Sigmoid colon (tissue), 6 donors: ENCODE measurements at regions not wholly inside any gene's neighbourhood (a gene's known extent, or its start where the extent isn't known, plus 50 kb on each side); places are given as distances from the start of the nearest gene placed in this dataset.

Experiments used
- DNase-seq: peaks from one replicate; pipeline ENCODE4 v3.0.0-alpha.2; 2019
- H3K27ac ChIP-seq, 4 donors: fragments of 200-600 bp; sonication (generic); one replicate each; pipeline ENCODE4 v1.5.1; 2016 to 2019; ENCODE audit warnings: mild to moderate bottlenecking in 1 of 4
- H3K27me3 ChIP-seq, 3 donors: fragments of 200-600 bp; sonication (generic); one replicate each; pipeline ENCODE4 v1.5.1; 2019; ENCODE audit warnings: mild to moderate bottlenecking in 1 of 3
- H3K36me3 ChIP-seq, 4 donors: fragments of 200-600 bp; sonication (generic); one replicate each; pipeline ENCODE4 v1.5.1; 2016 to 2019
- H3K4me1 ChIP-seq, 4 donors: fragments of 200-600 bp; sonication (generic); one replicate each; pipeline ENCODE4 v1.5.1; 2017 to 2019
- H3K4me3 ChIP-seq, 4 donors: fragments of 200-600 bp; sonication (generic); one replicate each; pipeline ENCODE4 v1.5.1; 2017 to 2019; ENCODE audit warnings: mild to moderate bottlenecking in 2 of 4, moderate library complexity in 1 of 4
- H3K9me3 ChIP-seq, 4 donors: fragments of 200-600 bp in 3 of 4; sonication (generic) in 3 of 4; one replicate each; pipeline versions ENCODE4 v1.5.1 to v1.6.1; 2013 to 2019
- EP300 ChIP-seq, 4 donors: sonication (generic); formaldehyde crosslinking; IDR thresholded peaks; one replicate each; pipeline ENCODE4 v1.6.1; 2017; ENCODE audit warnings: antibody characterized with exemption in 4 of 4
- POLR2A ChIP-seq, 2 donors: fragments of 450-650 bp; IDR thresholded peaks; one replicate each; pipeline ENCODE4 v1.6.1; 2016; ENCODE audit warnings: antibody characterized with exemption in 2 of 2, mild to moderate bottlenecking in 2 of 2, moderate library complexity in 2 of 2
- POLR2AphosphoS5 ChIP-seq, 4 donors: sonication (generic); formaldehyde crosslinking; IDR thresholded peaks; one replicate each; pipeline ENCODE4 v1.6.1; 2017; ENCODE audit warnings: antibody characterized with exemption in 4 of 4
- WGBS, 2 donors: extraction: QIAGEN DNeasy Blood & Tissue Kit; methylation state at CpG; one replicate each; pipeline ENCODE4 v1.1.7; 2013; 5-methylcytosine and 5-hydroxymethylcytosine counted together
- intact Hi-C: fragments of 100-400 bp; cut with DNase I; formaldehyde crosslinking; loops from one replicate; pipeline ENCODE4 v1.15.1; 2023
- TF ChIP-seq, protein P1 (sequence below), 4 experiments: fragments of 450-650 bp in 3 of 4; fragments of 200-600 bp in 1 of 4; IDR thresholded peaks; one replicate each; pipeline ENCODE4 v1.5.1; 2016 to 2019; ENCODE audit warnings: antibody characterized with exemption in 4 of 4, mild to moderate bottlenecking in 3 of 4, moderate library complexity in 2 of 4
- donor health status: healthy with polysubstance abuse.
- donor health status: healthy.

DNA sequence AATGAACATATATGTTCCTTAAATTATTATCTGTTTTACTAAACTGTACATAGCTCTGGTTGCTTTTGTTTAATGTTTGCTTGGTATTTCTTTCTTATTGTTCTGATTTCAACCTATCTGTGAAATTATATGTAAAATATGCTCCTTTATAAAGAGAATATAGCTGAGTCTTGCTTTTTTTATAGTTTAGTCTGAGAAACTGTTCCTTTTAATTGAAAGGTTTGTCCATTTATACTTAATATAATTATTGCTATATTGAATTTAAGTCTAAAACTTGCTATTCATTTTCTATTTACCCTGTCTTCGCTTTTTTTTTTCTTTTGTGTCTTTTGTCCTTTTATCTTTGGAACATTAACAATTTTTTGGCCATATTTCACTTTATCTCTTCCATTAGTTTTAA is 712.0 kb downstream of the MAT2B start:
- TF ChIP-seq POLR2A (IDR thresholded peaks at IDR 0.05) (no peak), EP300 (IDR thresholded peaks at IDR 0.05) (no peak), POLR2AphosphoS5 (IDR thresholded peaks at IDR 0.05) (no peak)
- TF ChIP-seq, protein P1, sequence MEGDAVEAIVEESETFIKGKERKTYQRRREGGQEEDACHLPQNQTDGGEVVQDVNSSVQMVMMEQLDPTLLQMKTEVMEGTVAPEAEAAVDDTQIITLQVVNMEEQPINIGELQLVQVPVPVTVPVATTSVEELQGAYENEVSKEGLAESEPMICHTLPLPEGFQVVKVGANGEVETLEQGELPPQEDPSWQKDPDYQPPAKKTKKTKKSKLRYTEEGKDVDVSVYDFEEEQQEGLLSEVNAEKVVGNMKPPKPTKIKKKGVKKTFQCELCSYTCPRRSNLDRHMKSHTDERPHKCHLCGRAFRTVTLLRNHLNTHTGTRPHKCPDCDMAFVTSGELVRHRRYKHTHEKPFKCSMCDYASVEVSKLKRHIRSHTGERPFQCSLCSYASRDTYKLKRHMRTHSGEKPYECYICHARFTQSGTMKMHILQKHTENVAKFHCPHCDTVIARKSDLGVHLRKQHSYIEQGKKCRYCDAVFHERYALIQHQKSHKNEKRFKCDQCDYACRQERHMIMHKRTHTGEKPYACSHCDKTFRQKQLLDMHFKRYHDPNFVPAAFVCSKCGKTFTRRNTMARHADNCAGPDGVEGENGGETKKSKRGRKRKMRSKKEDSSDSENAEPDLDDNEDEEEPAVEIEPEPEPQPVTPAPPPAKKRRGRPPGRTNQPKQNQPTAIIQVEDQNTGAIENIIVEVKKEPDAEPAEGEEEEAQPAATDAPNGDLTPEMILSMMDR (IDR thresholded peaks at IDR 0.05): no peak
- no peak for DNase-seq
- intact Hi-C loops: no loop called here

DNA sequence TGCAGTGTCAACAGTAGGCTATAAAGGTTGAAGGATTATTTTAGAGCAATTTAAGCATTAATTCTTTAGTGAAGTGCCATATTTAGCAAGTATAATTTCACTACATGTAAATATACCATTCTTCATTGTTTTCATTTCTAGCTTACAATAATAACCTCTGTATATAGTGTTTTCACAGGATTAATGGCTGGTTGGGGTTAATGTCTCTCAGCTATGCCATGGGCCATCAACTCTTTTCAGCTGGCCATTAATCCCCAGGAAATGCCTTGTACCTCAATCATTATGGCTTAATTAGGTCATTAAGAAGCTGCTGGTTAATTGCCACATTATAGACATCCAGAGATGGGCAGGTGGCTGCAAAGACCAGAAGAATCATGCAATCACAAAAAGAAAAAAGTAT is 715.1 kb downstream of the MAT2B start:
- no peak overlapping the region for H3K27ac ChIP-seq
- TF ChIP-seq, protein P1 (IDR thresholded peaks at IDR 0.05): no peak
- no peak for TF ChIP-seq POLR2A (IDR thresholded peaks at IDR 0.05)
- no peak for TF ChIP-seq POLR2AphosphoS5 (IDR thresholded peaks at IDR 0.05)
- no peak for TF ChIP-seq EP300 (IDR thresholded peaks at IDR 0.05)
- intact Hi-C loops: no loop called here
- H3K9me3 ChIP-seq: peaks cover 0 to 4% (median 0%) of the 10 kb centered on the region in 4 donors
- H3K27me3 ChIP-seq: no peaks in the 10 kb centered on the region
- H3K4me3 ChIP-seq: no peak overlapping the region
- DNase-seq: no peak
- no peaks in the 10 kb centered on the region for H3K36me3 ChIP-seq
- no peaks in the 10 kb centered on the region for H3K4me1 ChIP-seq

More for the DNA sequence above, 712.0 kb downstream of the MAT2B start:
- no peaks in the 10 kb centered on the region for H3K36me3 ChIP-seq
- no peak overlapping the region for H3K27ac ChIP-seq
- H3K4me3 ChIP-seq: no peak overlapping the region
- H3K9me3 ChIP-seq: peaks cover 0 to 4% (median 0%) of the 10 kb centered on the region in 4 donors
- WGBS, 2 donors: 83 to 85% methylated on average over 1 of the region's 1 CpG
- H3K27me3 ChIP-seq: no peaks in the 10 kb centered on the region
- H3K4me1 ChIP-seq: no peaks in the 10 kb centered on the region

DNA sequence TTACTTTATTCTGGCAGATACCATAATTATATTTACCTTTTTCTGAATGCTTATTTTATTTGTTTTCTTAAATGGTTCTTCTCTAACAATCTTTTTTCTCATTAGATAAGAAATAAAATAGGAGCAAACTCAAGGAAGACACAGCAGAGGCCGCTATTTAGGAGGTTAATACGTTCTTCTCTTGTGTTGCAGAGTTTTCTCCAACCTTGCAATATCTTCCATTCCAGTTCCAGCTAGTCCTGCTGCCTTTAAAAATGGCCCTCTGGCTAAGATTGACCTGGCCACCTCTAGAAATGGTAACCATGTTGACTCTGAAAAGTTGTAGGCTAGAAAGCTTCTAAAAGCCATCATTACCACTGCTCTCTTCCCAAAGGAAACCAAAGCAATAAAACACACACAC is 718.8 kb downstream of the MAT2B start:
- Histone ChIP-seq H3K9me3 (no peaks in the 10 kb centered on the region), H3K4me1 (no peaks in the 10 kb centered on the region), H3K27ac (no peak overlapping the region), H3K36me3 (no peaks in the 10 kb centered on the region), H3K4me3 (no peak overlapping the region), H3K27me3 (no peaks in the 10 kb centered on the region)
- 85 to 91% methylated on average over 2 of the region's 2 CpGs for whole genome bisulfite sequencing, 2 donors
- TF ChIP-seq EP300 (IDR thresholded peaks at IDR 0.05) (no peak), POLR2A (IDR thresholded peaks at IDR 0.05) (no peak), POLR2AphosphoS5 (IDR thresholded peaks at IDR 0.05) (no peak)
- TF ChIP-seq, protein P1 (IDR thresholded peaks at IDR 0.05): no peak
- no peak for DNase-seq
- intact Hi-C loops: no loop called here

DNA sequence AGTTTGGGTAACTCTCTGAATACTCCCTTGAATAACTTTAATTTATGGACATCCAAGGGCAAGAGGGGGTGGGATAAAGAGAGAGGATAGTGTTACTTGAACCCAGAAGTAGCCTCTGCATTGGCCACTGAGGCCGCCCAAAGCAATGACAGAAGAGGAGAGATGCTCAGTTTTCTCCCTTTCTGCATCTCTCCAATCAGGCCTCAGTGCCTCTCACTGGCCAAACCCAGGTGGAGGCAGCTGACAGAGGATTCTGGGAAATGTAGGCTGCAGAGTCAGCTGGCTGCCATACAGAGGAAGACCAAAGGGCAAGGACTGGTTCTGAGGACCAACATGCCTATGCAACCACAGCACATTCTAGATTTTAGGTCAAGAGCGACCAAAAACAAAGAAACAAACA is 719.4 kb downstream of the MAT2B start:
- intact Hi-C loops: no loop called here
- no peak overlapping the region for H3K4me3 ChIP-seq
- H3K9me3 ChIP-seq: no peaks in the 10 kb centered on the region
- no peaks in the 10 kb centered on the region for H3K4me1 ChIP-seq
- H3K27me3 ChIP-seq: no peaks in the 10 kb centered on the region
- no peak overlapping the region for H3K27ac ChIP-seq
- TF ChIP-seq EP300 (IDR thresholded peaks at IDR 0.05) (no peak), POLR2AphosphoS5 (IDR thresholded peaks at IDR 0.05) (no peak), POLR2A (IDR thresholded peaks at IDR 0.05) (no peak)
- TF ChIP-seq, protein P1 (IDR thresholded peaks at IDR 0.05): no peak
- DNase-seq: no peak
- 82 to 89% methylated on average over 2 of the region's 2 CpGs for WGBS, 2 donors
- H3K36me3 ChIP-seq: no peaks in the 10 kb centered on the region

DNA sequence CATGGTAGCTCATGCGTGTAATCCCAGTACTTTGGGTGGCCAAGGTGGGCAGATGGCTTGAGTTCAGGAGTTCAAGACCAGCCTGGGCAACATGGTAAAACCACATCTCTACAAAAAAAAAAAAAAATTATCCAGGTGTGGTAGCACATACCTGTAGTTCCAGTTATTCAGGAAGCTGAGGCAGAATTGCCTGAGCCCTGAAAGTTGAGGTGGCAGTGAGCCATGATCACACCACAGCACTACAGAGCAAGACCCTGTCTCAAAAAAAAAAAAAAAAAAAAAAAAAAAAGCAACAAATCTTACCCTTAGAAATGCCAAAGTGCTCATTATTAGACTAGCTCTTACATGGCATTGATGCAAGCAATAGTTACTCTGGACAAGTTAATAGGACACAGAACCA is 724.9 kb downstream of the MAT2B start:
- no peaks in the 10 kb centered on the region for H3K4me1 ChIP-seq
- DNase-seq: no peak
- no peaks in the 10 kb centered on the region for H3K9me3 ChIP-seq
- intact Hi-C loops: no loop called here
- whole genome bisulfite sequencing, 2 donors: 97 to 98% methylated on average over 1 of the region's 1 CpG
- H3K36me3 ChIP-seq: no peaks in the 10 kb centered on the region
- no peak overlapping the region for H3K4me3 ChIP-seq
- TF ChIP-seq EP300 (IDR thresholded peaks at IDR 0.05) (no peak), POLR2AphosphoS5 (IDR thresholded peaks at IDR 0.05) (no peak), POLR2A (IDR thresholded peaks at IDR 0.05) (no peak)
- TF ChIP-seq, protein P1 (IDR thresholded peaks at IDR 0.05): no peak
- H3K27ac ChIP-seq: no peak overlapping the region
- H3K27me3 ChIP-seq: no peaks in the 10 kb centered on the region
